ENCODE measurements at regions not wholly inside any gene's neighbourhood (a gene's known extent, or its start where the extent isn't known, plus 50 kb on each side); places are given as distances from the start of the nearest gene placed in this dataset.

DNA sequence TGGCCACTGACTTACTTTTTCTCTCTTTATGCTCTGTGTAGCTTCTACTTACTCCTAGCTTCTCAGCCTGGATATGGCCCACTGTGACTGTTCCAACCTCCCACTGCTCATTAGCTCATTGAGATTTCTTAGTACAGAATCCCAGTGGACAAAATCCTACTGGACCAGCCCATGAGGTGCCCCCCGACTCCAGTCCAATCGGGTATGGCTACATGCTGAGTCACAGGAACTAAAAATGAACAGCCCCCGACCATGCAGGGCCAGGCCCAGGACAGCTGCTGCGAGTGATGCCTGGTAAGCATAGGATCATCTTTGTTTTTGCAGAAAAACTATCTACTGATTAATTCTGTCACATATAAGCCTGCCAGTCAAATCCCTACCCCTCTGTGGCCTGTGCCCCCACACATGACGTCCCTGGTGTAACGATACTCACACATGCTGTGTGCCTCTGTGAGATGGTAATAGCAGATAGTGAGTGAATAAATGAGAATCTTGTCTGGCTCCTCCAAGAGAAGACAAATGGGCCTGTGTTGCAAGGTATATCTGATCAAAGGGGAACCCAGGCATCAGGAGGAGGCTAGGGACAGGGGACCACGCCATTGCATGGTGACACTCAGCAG, 85.9 kb upstream of the KLF7 start:
- H3K4me3 ChIP-seq (ENCODE audit: low read length in 2 of 2), result no peak overlapping the region
- no peaks in the 10 kb centered on the region for H3K36me3 ChIP-seq (ENCODE audit: control insufficient read depth in 2 of 2, insufficient read depth in 2 of 2, low read length in 2 of 2)
- no peak overlapping the region for H3K9ac ChIP-seq (ENCODE audit: low read length in 2 of 2)
- H3K27me3 ChIP-seq (ENCODE audit: control insufficient read depth in 1 of 2, insufficient read depth in 2 of 2, low read length in 2 of 2), result no peaks in the 10 kb centered on the region
- no peak overlapping the region for H3K27ac ChIP-seq (ENCODE audit: low read length)
- H3K9me3 ChIP-seq (ENCODE audit: control insufficient read depth in 2 of 2, low read length in 2 of 2), result no peaks in the 10 kb centered on the region
- H3K4me1 ChIP-seq (ENCODE audit: control insufficient read depth, insufficient read depth, low read length), result peaks cover 22% of the 10 kb centered on the region

DNA sequence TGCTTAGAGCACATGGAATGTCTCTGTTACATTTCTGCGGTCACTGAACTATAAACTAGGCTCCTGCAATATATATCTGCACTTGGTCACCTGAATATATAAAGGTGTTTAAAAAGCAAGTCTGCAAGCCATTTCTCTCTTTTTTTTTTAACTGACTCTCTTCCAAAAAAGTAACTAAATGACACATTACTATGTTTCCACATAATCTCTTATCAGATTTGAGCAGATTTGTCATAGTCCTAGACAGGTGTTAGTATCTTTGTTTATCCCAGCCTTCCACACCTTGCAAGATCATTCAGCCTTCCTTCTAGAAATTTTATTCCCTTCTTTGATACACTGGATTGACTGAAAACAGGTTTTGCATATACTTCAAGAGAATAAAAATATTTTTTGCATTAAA, 86.7 kb upstream of the KLF7 start:
- no peaks in the 10 kb centered on the region for H3K36me3 ChIP-seq (ENCODE audit: control insufficient read depth in 2 of 2, insufficient read depth in 2 of 2, low read length in 2 of 2)
- H3K9ac ChIP-seq (ENCODE audit: low read length in 2 of 2), result no peak overlapping the region
- H3K4me3 ChIP-seq (ENCODE audit: low read length in 2 of 2), result no peak overlapping the region
- peaks cover 29% of the 10 kb centered on the region for H3K4me1 ChIP-seq (ENCODE audit: control insufficient read depth, insufficient read depth, low read length)
- no peaks in the 10 kb centered on the region for H3K27me3 ChIP-seq (ENCODE audit: control insufficient read depth in 1 of 2, insufficient read depth in 2 of 2, low read length in 2 of 2)
- H3K9me3 ChIP-seq (ENCODE audit: control insufficient read depth in 2 of 2, low read length in 2 of 2), result no peaks in the 10 kb centered on the region
- H3K27ac ChIP-seq (ENCODE audit: low read length), result no peak overlapping the region

- Histone ChIP-seq H3K36me3 (ENCODE audit: control insufficient read depth in 2 of 2, insufficient read depth in 2 of 2, low read length in 2 of 2) (no peaks in the 10 kb centered on the region), H3K4me3 (ENCODE audit: low read length in 2 of 2) (no peak overlapping the region), H3K9ac (ENCODE audit: low read length in 2 of 2) (no peak overlapping the region), H3K27ac (ENCODE audit: low read length) (no peak overlapping the region), H3K9me3 (ENCODE audit: control insufficient read depth in 2 of 2, low read length in 2 of 2) (no peaks in the 10 kb centered on the region), H3K27me3 (ENCODE audit: control insufficient read depth in 1 of 2, insufficient read depth in 2 of 2, low read length in 2 of 2) (no peaks in the 10 kb centered on the region), H3K4me1 (ENCODE audit: control insufficient read depth, insufficient read depth, low read length) (peaks cover 36% of the 10 kb centered on the region)
Measured at GRCh38 chr2:207252979-207253645, 87.4 kb upstream of the KLF7 start.

DNA sequence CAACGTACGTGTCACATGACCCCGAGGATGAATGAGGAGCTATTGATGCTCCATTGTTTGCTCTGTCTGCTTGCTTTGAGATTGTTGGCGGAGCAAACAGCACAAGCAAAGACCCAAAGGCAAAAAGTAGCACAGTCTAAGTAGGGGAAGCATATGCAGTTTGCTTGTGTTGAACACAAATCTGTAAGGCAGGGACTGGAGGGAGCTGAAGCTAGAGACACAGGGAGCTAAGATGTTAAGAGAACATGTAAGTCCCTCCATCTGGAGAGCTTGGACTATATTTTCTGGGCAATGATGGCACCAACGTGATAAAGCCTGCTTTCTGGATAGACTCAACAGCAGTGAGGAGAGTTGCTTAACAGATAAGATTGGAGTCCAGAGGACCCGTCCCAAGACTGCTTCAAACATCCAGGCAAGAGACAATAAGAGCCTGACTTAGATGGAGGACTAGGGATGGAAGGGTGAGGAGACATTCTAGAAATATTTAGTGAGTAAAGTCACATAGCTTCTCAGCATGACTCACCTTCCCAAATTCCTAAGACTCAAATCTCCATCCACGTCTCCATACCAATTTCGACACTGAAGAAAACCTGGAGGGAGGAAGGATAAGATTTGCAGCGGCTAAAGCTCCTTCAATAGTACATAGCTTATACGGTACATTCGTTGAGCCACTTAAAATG, 88.1 kb upstream of the KLF7 start:
- Histone ChIP-seq H3K4me1 (ENCODE audit: control insufficient read depth, insufficient read depth, low read length) (peaks cover 43% of the 10 kb centered on the region), H3K27ac (ENCODE audit: low read length) (no peak overlapping the region), H3K9ac (ENCODE audit: low read length in 2 of 2) (no peak overlapping the region)

DNA sequence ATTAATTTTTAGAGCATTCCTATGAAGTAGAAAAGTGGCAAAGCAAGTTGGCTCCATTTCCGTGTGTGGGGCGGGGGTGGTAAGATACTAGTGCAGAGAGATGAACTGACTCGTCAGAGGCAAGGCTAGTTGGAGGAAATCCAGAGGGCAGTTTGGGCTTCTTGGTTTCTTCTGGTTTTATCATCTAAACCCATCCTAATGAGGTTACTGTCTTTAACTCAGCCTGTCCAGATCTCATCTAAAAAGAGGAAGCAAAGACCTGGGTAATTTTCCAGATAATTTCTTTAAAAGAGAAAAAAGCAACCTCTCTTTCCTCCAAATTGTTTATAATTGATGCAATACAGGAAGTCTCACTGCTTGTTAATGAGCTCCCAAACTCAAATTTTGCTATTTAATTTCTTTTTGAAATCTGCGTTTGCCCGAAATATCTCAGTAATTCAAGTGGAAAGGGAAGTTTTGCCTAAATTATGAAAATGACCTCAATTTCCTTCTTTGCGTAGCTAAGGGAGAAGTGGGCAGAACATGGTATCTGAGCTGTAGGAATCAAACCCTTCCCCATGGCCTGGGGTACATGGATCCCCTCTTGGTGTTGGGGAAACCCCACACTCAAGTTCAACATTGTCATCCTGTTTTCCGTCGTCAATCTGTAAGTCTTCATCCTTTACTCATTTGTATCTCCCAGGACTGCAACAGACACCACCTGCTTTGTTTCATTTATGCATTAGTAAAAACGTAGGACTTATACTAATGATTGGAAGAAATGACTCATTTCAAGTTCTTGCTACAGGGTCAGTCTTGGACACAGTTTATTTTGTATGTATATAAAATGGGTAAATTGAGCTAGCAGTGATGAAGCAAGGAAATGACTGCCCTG, 89.1 kb upstream of the KLF7 start:
- Histone ChIP-seq H3K9ac (ENCODE audit: low read length in 2 of 2) (peak overlapping the region in 1 of 2 donors; percentile 40), H3K27ac (ENCODE audit: low read length) (peak overlapping the region; percentile 85), H3K4me1 (ENCODE audit: control insufficient read depth, insufficient read depth, low read length) (peaks cover 52% of the 10 kb centered on the region), H3K36me3 (ENCODE audit: control insufficient read depth in 2 of 2, insufficient read depth in 2 of 2, low read length in 2 of 2) (no peaks in the 10 kb centered on the region), H3K27me3 (ENCODE audit: control insufficient read depth in 1 of 2, insufficient read depth in 2 of 2, low read length in 2 of 2) (no peaks in the 10 kb centered on the region), H3K4me3 (ENCODE audit: low read length in 2 of 2) (peak overlapping the region; percentile 15 to 44), H3K9me3 (ENCODE audit: control insufficient read depth in 2 of 2, low read length in 2 of 2) (no peaks in the 10 kb centered on the region)

More for the DNA sequence above, 88.1 kb upstream of the KLF7 start:
- H3K9me3 ChIP-seq (ENCODE audit: control insufficient read depth in 2 of 2, low read length in 2 of 2), result no peaks in the 10 kb centered on the region
- no peaks in the 10 kb centered on the region for H3K27me3 ChIP-seq (ENCODE audit: control insufficient read depth in 1 of 2, insufficient read depth in 2 of 2, low read length in 2 of 2)
- H3K4me3 ChIP-seq (ENCODE audit: low read length in 2 of 2), result no peak overlapping the region
- no peaks in the 10 kb centered on the region for H3K36me3 ChIP-seq (ENCODE audit: control insufficient read depth in 2 of 2, insufficient read depth in 2 of 2, low read length in 2 of 2)

GRCh38 chr2:207255565-207256470, 90.1 kb upstream of the KLF7 start:
- H3K9ac ChIP-seq (ENCODE audit: low read length in 2 of 2), result peak overlapping the region; percentile 31 to 47
- no peaks in the 10 kb centered on the region for H3K27me3 ChIP-seq (ENCODE audit: control insufficient read depth in 1 of 2, insufficient read depth in 2 of 2, low read length in 2 of 2)
- H3K36me3 ChIP-seq (ENCODE audit: control insufficient read depth in 2 of 2, insufficient read depth in 2 of 2, low read length in 2 of 2), result no peaks in the 10 kb centered on the region
- peaks cover 55% of the 10 kb centered on the region for H3K4me1 ChIP-seq (ENCODE audit: control insufficient read depth, insufficient read depth, low read length)
- H3K4me3 ChIP-seq (ENCODE audit: low read length in 2 of 2), result peak overlapping the region in 1 of 2 donors; percentile 44
- peak overlapping the region; percentile 85 for H3K27ac ChIP-seq (ENCODE audit: low read length)
- no peaks in the 10 kb centered on the region for H3K9me3 ChIP-seq (ENCODE audit: control insufficient read depth in 2 of 2, low read length in 2 of 2)

GRCh38 chr2:207256476-207257207, 90.9 kb upstream of the KLF7 start:
- Histone ChIP-seq H3K36me3 (ENCODE audit: control insufficient read depth in 2 of 2, insufficient read depth in 2 of 2, low read length in 2 of 2) (no peaks in the 10 kb centered on the region), H3K27me3 (ENCODE audit: control insufficient read depth in 1 of 2, insufficient read depth in 2 of 2, low read length in 2 of 2) (no peaks in the 10 kb centered on the region), H3K4me1 (ENCODE audit: control insufficient read depth, insufficient read depth, low read length) (peaks cover 55% of the 10 kb centered on the region), H3K4me3 (ENCODE audit: low read length in 2 of 2) (peak overlapping the region in 1 of 2 donors; percentile 15), H3K9ac (ENCODE audit: low read length in 2 of 2) (peak overlapping the region in 1 of 2 donors; percentile 65), H3K27ac (ENCODE audit: low read length) (peak overlapping the region; percentile 85), H3K9me3 (ENCODE audit: control insufficient read depth in 2 of 2, low read length in 2 of 2) (no peaks in the 10 kb centered on the region)

GRCh38 chr2:207257251-207258250, 91.8 kb upstream of the KLF7 start:
- peaks cover 55% of the 10 kb centered on the region for H3K4me1 ChIP-seq (ENCODE audit: control insufficient read depth, insufficient read depth, low read length)
- peak overlapping the region; percentile 15 to 41 for H3K4me3 ChIP-seq (ENCODE audit: low read length in 2 of 2)
- peak overlapping the region; percentile 85 for H3K27ac ChIP-seq (ENCODE audit: low read length)
- no peaks in the 10 kb centered on the region for H3K9me3 ChIP-seq (ENCODE audit: control insufficient read depth in 2 of 2, low read length in 2 of 2)
- peak overlapping the region; percentile 55 to 65 for H3K9ac ChIP-seq (ENCODE audit: low read length in 2 of 2)
- H3K36me3 ChIP-seq (ENCODE audit: control insufficient read depth in 2 of 2, insufficient read depth in 2 of 2, low read length in 2 of 2), result no peaks in the 10 kb centered on the region
- H3K27me3 ChIP-seq (ENCODE audit: control insufficient read depth in 1 of 2, insufficient read depth in 2 of 2, low read length in 2 of 2), result no peaks in the 10 kb centered on the region
